Neural progenitor cell (in vitro differentiated cells): ENCODE measurements at regions not wholly inside any gene's neighbourhood (a gene's known extent, or its start where the extent isn't known, plus 50 kb on each side); places are given as distances from the start of the nearest gene placed in this dataset.

ENCODE experiments used
- DNase-seq: peaks from one replicate; pipeline ENCODE4 v3.0.0-alpha.2; 2016; ENCODE audit warnings: low spot score
- H2AFZ ChIP-seq: fragments of 200-600 bp; sonication (generic); replicated peaks from 2 replicates; pipeline ENCODE4 v1.6.1; 2016; ENCODE audit warnings: antibody characterized with exemption
- H3F3A ChIP-seq: fragments of 200-600 bp; sonication (generic); 2 replicates; pipeline ENCODE4 v1.6.1; 2016; ENCODE audit warnings: antibody characterized with exemption, low read depth
- H3K27ac ChIP-seq: fragments of 200-600 bp; sonication (generic); 2 replicates; pipeline ENCODE4 v1.5.1; 2016; ENCODE audit warnings: mild to moderate bottlenecking
- H3K27me3 ChIP-seq: fragments of 200-600 bp; sonication (generic); 2 replicates; pipeline ENCODE4 v1.6.1; 2016; ENCODE audit warnings: mild to moderate bottlenecking, moderate library complexity
- H3K36me3 ChIP-seq: fragments of 200-600 bp; sonication (generic); 2 replicates; pipeline ENCODE4 v1.5.1; 2016
- H3K4me1 ChIP-seq: fragments of 200-600 bp; sonication (generic); 2 replicates; pipeline ENCODE4 v1.6.1; 2016; ENCODE audit warnings: mixed run types
- H3K4me2 ChIP-seq: fragments of 200-600 bp; sonication (generic); 2 replicates; pipeline ENCODE4 v1.6.1; 2016
- H3K4me3 ChIP-seq: fragments of 200-600 bp; sonication (generic); 2 replicates; pipeline ENCODE4 v1.5.1; 2016
- H3K79me2 ChIP-seq: fragments of 200-600 bp; sonication (generic); 2 replicates; pipeline ENCODE4 v1.6.1; 2016; ENCODE audit warnings: low read depth
- H3K9ac ChIP-seq: fragments of 200-600 bp; sonication (generic); 2 replicates; pipeline ENCODE4 v1.6.1; 2016
- H3K9me3 ChIP-seq: fragments of 200-600 bp; sonication (generic); 2 replicates; pipeline ENCODE4 v1.5.1; 2016; ENCODE audit warnings: low read depth
- H4K20me1 ChIP-seq: fragments of 200-600 bp; sonication (generic); 2 replicates; pipeline ENCODE4 v1.6.1; 2016; ENCODE audit warnings: low read depth
- H3K27ac Mint-ChIP-seq: 3 replicates; pipeline ENCODE4 v1.8.0; 2021; ENCODE audit warnings: mixed read lengths
- H3K27me3 Mint-ChIP-seq: 2 replicates; pipeline ENCODE4 v1.8.0; 2022; ENCODE audit warnings: low read depth, mild to moderate bottlenecking, inconsistent platforms, moderate library complexity, mixed read lengths; ENCODE audit not compliant: insufficient read depth
- H3K36me3 Mint-ChIP-seq: 3 replicates; pipeline ENCODE4 v1.8.0; 2021; ENCODE audit warnings: mixed read lengths
- H3K4me1 Mint-ChIP-seq: 3 replicates; pipeline ENCODE4 v1.8.0; 2021; ENCODE audit warnings: mixed read lengths
- H3K4me3 Mint-ChIP-seq: 3 replicates; pipeline ENCODE4 v1.8.0; 2021; ENCODE audit warnings: mild to moderate bottlenecking, moderate library complexity, mixed read lengths
- H3K9me3 Mint-ChIP-seq: 3 replicates; pipeline ENCODE4 v1.8.0; 2020; ENCODE audit warnings: mixed read lengths
- EZH2 ChIP-seq: fragments of 200-600 bp; sonication (generic); IDR thresholded peaks from 2 replicates; pipeline ENCODE4 v1.6.1; 2017; ENCODE audit warnings: antibody characterized with exemption, mild to moderate bottlenecking, moderate library complexity
- EZH2phosphoT487 ChIP-seq: fragments of 200-600 bp; sonication (generic); IDR thresholded peaks from 2 replicates; pipeline ENCODE4 v1.6.1; 2017; ENCODE audit warnings: antibody characterized with exemption
- TF ChIP-seq, protein P1 (sequence below): fragments of 200-600 bp; sonication (generic); IDR thresholded peaks from 2 replicates; pipeline ENCODE4 v1.5.1; 2017; ENCODE audit warnings: antibody characterized with exemption, mild to moderate bottlenecking

DNA sequence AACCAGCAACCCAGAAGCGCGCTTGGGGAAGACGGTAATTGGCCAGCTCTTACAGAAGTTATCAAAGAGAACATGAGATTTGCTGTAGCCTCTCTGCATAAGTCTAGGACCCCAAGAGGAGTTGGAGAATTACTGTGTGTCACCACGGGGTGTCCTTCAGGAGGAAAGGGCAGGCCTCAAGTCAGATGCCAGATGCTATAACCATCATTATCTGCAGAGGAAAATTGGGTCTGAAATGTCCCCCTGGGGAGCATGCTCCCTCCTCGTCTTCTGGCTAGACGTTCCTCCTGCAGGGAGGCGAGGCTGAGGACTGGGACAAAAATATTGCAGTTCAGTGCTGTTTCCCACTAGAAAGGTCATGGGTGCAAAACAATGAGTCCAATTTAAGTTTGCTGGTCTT lies 380.5 kb upstream of the CFAP20DC start:
- Histone ChIP-seq H3K27me3 (no peaks in the 10 kb centered on the region), H3K4me3 (no peak overlapping the region), H3K9me3 (no peaks in the 10 kb centered on the region), H4K20me1 (no peaks in the 10 kb centered on the region), H3F3A (no peaks in the 10 kb centered on the region), H3K27ac (no peak overlapping the region), H3K36me3 (no peaks in the 10 kb centered on the region), H3K4me1 (no peaks in the 10 kb centered on the region), H3K4me2 (no peak overlapping the region), H3K9ac (no peak overlapping the region), H2AFZ (no peak overlapping the region), H3K79me2 (no peaks in the 10 kb centered on the region)
- TF ChIP-seq, protein P1, sequence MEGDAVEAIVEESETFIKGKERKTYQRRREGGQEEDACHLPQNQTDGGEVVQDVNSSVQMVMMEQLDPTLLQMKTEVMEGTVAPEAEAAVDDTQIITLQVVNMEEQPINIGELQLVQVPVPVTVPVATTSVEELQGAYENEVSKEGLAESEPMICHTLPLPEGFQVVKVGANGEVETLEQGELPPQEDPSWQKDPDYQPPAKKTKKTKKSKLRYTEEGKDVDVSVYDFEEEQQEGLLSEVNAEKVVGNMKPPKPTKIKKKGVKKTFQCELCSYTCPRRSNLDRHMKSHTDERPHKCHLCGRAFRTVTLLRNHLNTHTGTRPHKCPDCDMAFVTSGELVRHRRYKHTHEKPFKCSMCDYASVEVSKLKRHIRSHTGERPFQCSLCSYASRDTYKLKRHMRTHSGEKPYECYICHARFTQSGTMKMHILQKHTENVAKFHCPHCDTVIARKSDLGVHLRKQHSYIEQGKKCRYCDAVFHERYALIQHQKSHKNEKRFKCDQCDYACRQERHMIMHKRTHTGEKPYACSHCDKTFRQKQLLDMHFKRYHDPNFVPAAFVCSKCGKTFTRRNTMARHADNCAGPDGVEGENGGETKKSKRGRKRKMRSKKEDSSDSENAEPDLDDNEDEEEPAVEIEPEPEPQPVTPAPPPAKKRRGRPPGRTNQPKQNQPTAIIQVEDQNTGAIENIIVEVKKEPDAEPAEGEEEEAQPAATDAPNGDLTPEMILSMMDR, result no peak
- no peak for TF ChIP-seq EZH2phosphoT487
- no peak for TF ChIP-seq EZH2
- peaks cover 2% of the 10 kb centered on the region for H3K27me3 Mint-ChIP-seq
- no peak overlapping the region for H3K27ac Mint-ChIP-seq
- H3K9me3 Mint-ChIP-seq, result no peaks in the 10 kb centered on the region
- H3K4me3 Mint-ChIP-seq, result no peak overlapping the region
- H3K36me3 Mint-ChIP-seq, result no peaks in the 10 kb centered on the region
- DNase-seq, result no peak
- H3K4me1 Mint-ChIP-seq, result peaks cover 6% of the 10 kb centered on the region

DNA sequence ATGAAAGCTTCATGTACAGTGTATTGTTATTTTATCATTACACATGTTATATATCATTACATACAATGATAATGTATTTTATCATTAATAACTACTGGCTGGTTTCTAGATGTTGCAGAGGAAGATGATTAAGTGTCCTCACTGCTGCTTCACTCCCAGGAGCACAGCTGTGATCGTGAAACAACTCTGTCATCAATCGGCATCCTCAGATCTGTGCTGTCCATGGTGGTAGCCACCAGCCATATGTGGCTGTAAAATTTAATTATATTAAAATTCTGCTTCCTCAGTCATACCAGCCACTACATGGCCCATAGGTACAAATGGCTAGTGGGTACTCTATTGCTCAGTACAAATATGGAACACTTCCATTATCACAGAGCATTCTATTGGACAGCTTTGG lies 379.4 kb upstream of the CFAP20DC start:
- DNase-seq, result no peak
- H3F3A ChIP-seq, result no peaks in the 10 kb centered on the region
- H3K4me1 Mint-ChIP-seq, result peaks cover 11% of the 10 kb centered on the region
- H3K4me3 Mint-ChIP-seq, result no peak overlapping the region
- no peaks in the 10 kb centered on the region for H3K9me3 Mint-ChIP-seq
- no peak overlapping the region for H3K27ac ChIP-seq
- H2AFZ ChIP-seq, result no peak overlapping the region
- H4K20me1 ChIP-seq, result no peaks in the 10 kb centered on the region
- no peaks in the 10 kb centered on the region for H3K79me2 ChIP-seq
- no peaks in the 10 kb centered on the region for H3K36me3 Mint-ChIP-seq
- no peaks in the 10 kb centered on the region for H3K4me1 ChIP-seq
- H3K27ac Mint-ChIP-seq, result no peak overlapping the region
- no peaks in the 10 kb centered on the region for H3K27me3 ChIP-seq
- no peak overlapping the region for H3K4me2 ChIP-seq
- TF ChIP-seq, protein P1, result no peak
- TF ChIP-seq EZH2, result no peak
- no peak for TF ChIP-seq EZH2phosphoT487
- no peaks in the 10 kb centered on the region for H3K9me3 ChIP-seq
- H3K4me3 ChIP-seq, result no peak overlapping the region
- no peaks in the 10 kb centered on the region for H3K36me3 ChIP-seq
- peaks cover 2% of the 10 kb centered on the region for H3K27me3 Mint-ChIP-seq
- no peak overlapping the region for H3K9ac ChIP-seq

DNA sequence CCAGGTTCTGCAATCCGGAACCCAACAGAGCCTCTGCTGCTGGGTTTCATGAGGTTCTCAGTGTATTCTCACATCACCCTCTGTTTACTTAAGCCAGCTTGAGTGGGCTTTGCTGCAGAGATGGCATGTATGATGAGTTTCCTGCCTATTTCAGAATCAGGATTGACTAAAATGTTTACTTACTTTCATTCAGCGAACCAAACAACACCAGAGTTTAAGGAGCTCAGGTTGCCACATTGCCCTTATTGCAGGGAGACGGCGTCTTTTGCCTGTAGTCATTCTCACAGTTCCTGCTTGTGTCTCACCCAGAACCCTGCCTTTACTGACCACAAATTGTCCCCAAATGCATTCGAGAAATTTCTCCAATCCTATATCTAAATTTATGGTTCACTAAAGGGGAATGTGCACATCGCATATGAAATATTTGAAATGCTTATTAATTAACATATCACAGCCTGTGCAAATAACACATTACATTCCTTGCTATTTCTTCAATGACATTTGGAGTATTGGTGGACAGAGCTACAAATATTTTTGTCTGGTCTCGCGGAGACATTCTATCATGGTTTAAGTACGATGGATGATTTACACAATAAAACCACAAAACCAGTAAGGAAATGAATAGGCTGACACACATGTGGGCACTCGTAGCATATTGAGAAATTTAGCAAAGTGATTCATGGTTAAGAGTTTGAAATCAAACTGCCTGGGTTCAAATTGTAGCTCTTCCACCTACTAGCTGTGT lies 377.2 kb upstream of the CFAP20DC start:
- Mint-ChIP-seq H3K9me3 (no peaks in the 10 kb centered on the region), H3K27me3 (peaks cover 2% of the 10 kb centered on the region), H3K36me3 (no peaks in the 10 kb centered on the region), H3K4me1 (peaks cover 12% of the 10 kb centered on the region), H3K27ac (no peak overlapping the region), H3K4me3 (no peak overlapping the region)
- no peaks in the 10 kb centered on the region for H3K4me1 ChIP-seq
- H2AFZ ChIP-seq, result no peak overlapping the region
- DNase-seq, result no peak
- H3K79me2 ChIP-seq, result no peaks in the 10 kb centered on the region
- no peaks in the 10 kb centered on the region for H3F3A ChIP-seq
- no peak overlapping the region for H3K9ac ChIP-seq
- no peak overlapping the region for H3K4me2 ChIP-seq
- H3K27me3 ChIP-seq, result no peaks in the 10 kb centered on the region
- H4K20me1 ChIP-seq, result no peaks in the 10 kb centered on the region
- no peaks in the 10 kb centered on the region for H3K9me3 ChIP-seq
- no peaks in the 10 kb centered on the region for H3K36me3 ChIP-seq
- no peak overlapping the region for H3K4me3 ChIP-seq
- no peak overlapping the region for H3K27ac ChIP-seq
- TF ChIP-seq EZH2 (no peak), EZH2phosphoT487 (no peak)
- TF ChIP-seq, protein P1, result no peak
